ENCODE measurements at regions not wholly inside any gene's neighbourhood (a gene's known extent, or its start where the extent isn't known, plus 50 kb on each side); places are given as distances from the start of the nearest gene placed in this dataset.

DNA sequence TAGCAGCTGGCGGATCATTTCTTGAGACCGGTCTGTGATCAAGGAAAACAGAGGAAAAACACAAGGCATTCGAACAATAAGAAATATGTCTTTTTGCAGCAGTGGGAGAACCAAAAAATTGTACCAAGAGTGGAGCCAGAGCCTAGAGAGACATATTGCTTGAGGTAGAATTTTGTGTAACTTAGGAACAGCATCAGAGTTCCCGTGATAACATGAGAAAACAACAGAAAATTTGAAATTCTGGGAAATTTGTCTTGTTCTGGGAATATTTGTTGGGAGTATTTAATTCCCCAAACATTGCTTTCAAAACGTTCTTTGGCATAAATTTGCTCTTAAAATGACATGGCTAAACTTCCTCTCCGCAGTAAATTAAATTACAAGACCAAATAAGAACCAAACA, 267.5 kb downstream of the GPD2 start:
- H3K9me3 Mint-ChIP-seq: no peaks in the 10 kb centered on the region
- POLR2A ChIA-PET: no interaction called here
- H3K27ac Mint-ChIP-seq: no peak overlapping the region
- no peak overlapping the region for H3K4me3 Mint-ChIP-seq
- no peaks in the 10 kb centered on the region for H3K36me3 Mint-ChIP-seq
- H3K27me3 Mint-ChIP-seq: peaks cover 5% of the 10 kb centered on the region
- no peaks in the 10 kb centered on the region for H3K4me1 Mint-ChIP-seq (ENCODE audit: low read depth)
- DNase-seq: no peak
- intact Hi-C loops (cut with micrococcal nuclease): no loop called here
- CTCF ChIA-PET: no interaction called here

DNA sequence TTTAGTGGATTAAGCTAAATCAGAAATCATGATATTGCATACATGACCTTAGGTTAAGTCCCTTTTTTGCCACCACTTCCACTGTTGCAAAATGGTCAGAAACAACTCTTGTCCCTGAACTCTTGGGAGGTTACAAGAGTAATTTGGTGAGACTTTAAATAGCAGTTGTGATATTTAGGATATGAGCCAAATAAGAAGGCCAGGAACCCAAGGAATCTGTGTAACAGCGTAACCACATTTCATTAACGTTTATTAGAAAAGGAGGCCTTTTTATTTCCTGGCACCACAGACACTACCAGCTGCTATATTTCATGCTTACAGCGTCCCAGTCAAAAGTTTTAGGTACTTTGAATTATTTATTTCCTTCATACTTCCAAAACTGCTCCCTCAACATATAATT, 268.0 kb downstream of the GPD2 start:
- CTCF ChIA-PET: no interaction called here
- Mint-ChIP-seq H3K27me3 (peaks cover 5% of the 10 kb centered on the region), H3K9me3 (no peaks in the 10 kb centered on the region), H3K36me3 (no peaks in the 10 kb centered on the region), H3K4me1 (ENCODE audit: low read depth) (no peaks in the 10 kb centered on the region), H3K4me3 (no peak overlapping the region), H3K27ac (no peak overlapping the region)
- intact Hi-C loops (cut with micrococcal nuclease): no loop called here
- POLR2A ChIA-PET: no interaction called here
- no peak for DNase-seq

GRCh38 chr2:156704617-156705016, 268.4 kb downstream of the GPD2 start:
- intact Hi-C loops (cut with micrococcal nuclease): no loop called here
- POLR2A ChIA-PET: no interaction called here
- CTCF ChIA-PET: no interaction called here
- Mint-ChIP-seq H3K4me1 (ENCODE audit: low read depth) (no peaks in the 10 kb centered on the region), H3K4me3 (no peak overlapping the region), H3K9me3 (no peaks in the 10 kb centered on the region), H3K36me3 (no peaks in the 10 kb centered on the region), H3K27me3 (peaks cover 5% of the 10 kb centered on the region), H3K27ac (no peak overlapping the region)
- no peak for DNase-seq

- ChIA-PET POLR2A (no interaction called here), CTCF (no interaction called here)
- no peak overlapping the region for H3K4me3 Mint-ChIP-seq
- H3K27me3 Mint-ChIP-seq: peaks cover 4% of the 10 kb centered on the region
- H3K27ac Mint-ChIP-seq: no peak overlapping the region
- H3K36me3 Mint-ChIP-seq: no peaks in the 10 kb centered on the region
- intact Hi-C loops (cut with micrococcal nuclease): no loop called here
- H3K9me3 Mint-ChIP-seq: no peaks in the 10 kb centered on the region
- no peaks in the 10 kb centered on the region for H3K4me1 Mint-ChIP-seq (ENCODE audit: low read depth)
- DNase-seq: no peak
Measured at GRCh38 chr2:156706576-156706975, 270.4 kb downstream of the GPD2 start.

GRCh38 chr2:156708051-156708450, 271.9 kb downstream of the GPD2 start:
- intact Hi-C loops (cut with micrococcal nuclease): no loop called here
- Mint-ChIP-seq H3K36me3 (no peaks in the 10 kb centered on the region), H3K4me1 (ENCODE audit: low read depth) (no peaks in the 10 kb centered on the region), H3K4me3 (no peak overlapping the region), H3K9me3 (no peaks in the 10 kb centered on the region), H3K27me3 (no peaks in the 10 kb centered on the region), H3K27ac (no peak overlapping the region)
- ChIA-PET POLR2A (no interaction called here), CTCF (no interaction called here)
- DNase-seq: no peak

- POLR2A ChIA-PET: no interaction called here
- Mint-ChIP-seq H3K27me3 (peaks cover 2% of the 10 kb centered on the region), H3K4me3 (no peak overlapping the region), H3K9me3 (no peaks in the 10 kb centered on the region), H3K36me3 (no peaks in the 10 kb centered on the region), H3K4me1 (ENCODE audit: low read depth) (no peaks in the 10 kb centered on the region), H3K27ac (no peak overlapping the region)
- intact Hi-C loops (cut with micrococcal nuclease): no loop called here
- no peak for DNase-seq
- CTCF ChIA-PET: no interaction called here
Measured at GRCh38 chr2:156709091-156709490, 272.9 kb downstream of the GPD2 start.

- intact Hi-C loops (cut with micrococcal nuclease): no loop called here
- H3K4me1 Mint-ChIP-seq (ENCODE audit: low read depth): no peaks in the 10 kb centered on the region
- ChIA-PET CTCF (no interaction called here), POLR2A (no interaction called here)
- H3K36me3 Mint-ChIP-seq: no peaks in the 10 kb centered on the region
- no peaks in the 10 kb centered on the region for H3K9me3 Mint-ChIP-seq
- DNase-seq: no peak
- no peak overlapping the region for H3K4me3 Mint-ChIP-seq
- peaks cover 8% of the 10 kb centered on the region for H3K27me3 Mint-ChIP-seq
- no peak overlapping the region for H3K27ac Mint-ChIP-seq
Measured at GRCh38 chr2:156719036-156719435, 282.9 kb downstream of the GPD2 start.

- Mint-ChIP-seq H3K27ac (no peak overlapping the region), H3K9me3 (no peaks in the 10 kb centered on the region), H3K4me3 (no peak overlapping the region), H3K27me3 (peaks cover 6% of the 10 kb centered on the region), H3K4me1 (ENCODE audit: low read depth) (no peaks in the 10 kb centered on the region), H3K36me3 (no peaks in the 10 kb centered on the region)
- no peak for DNase-seq
- POLR2A ChIA-PET: no interaction called here
- CTCF ChIA-PET: no interaction called here
- intact Hi-C loops (cut with micrococcal nuclease): no loop called here
Measured at GRCh38 chr2:156727867-156728266, 291.7 kb downstream of the GPD2 start.

DNA sequence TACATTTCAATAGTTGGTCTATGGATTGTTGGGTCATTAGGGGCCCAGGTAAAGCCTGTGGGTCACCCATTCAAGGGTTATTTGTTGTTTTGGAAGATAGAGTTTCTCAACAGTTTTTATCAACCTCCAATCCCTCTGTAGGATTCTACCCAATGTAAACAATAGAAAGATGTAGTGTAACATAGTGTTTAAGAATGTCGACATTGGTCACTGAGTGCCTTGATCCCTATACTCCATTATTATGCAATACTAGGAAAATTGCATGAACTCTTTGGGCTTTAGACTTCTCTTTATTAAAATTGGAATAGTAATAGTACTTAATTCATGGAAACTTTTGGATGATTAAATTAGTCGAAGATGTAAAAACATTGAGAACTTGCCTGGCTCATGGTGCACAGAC, 292.1 kb downstream of the GPD2 start:
- Mint-ChIP-seq H3K4me3 (no peak overlapping the region), H3K4me1 (ENCODE audit: low read depth) (no peaks in the 10 kb centered on the region), H3K36me3 (no peaks in the 10 kb centered on the region), H3K9me3 (no peaks in the 10 kb centered on the region), H3K27ac (no peak overlapping the region), H3K27me3 (peaks cover 5% of the 10 kb centered on the region)
- POLR2A ChIA-PET: no interaction called here
- no peak for DNase-seq
- intact Hi-C loops (cut with micrococcal nuclease): no loop called here
- CTCF ChIA-PET: no interaction called here

GRCh38 chr2:156731506-156731905, 295.3 kb downstream of the GPD2 start:
- Mint-ChIP-seq H3K27ac (no peak overlapping the region), H3K9me3 (no peaks in the 10 kb centered on the region), H3K27me3 (peaks cover 2% of the 10 kb centered on the region), H3K4me1 (ENCODE audit: low read depth) (no peaks in the 10 kb centered on the region), H3K4me3 (no peak overlapping the region), H3K36me3 (no peaks in the 10 kb centered on the region)
- intact Hi-C loops (cut with micrococcal nuclease): no loop called here
- ChIA-PET CTCF (no interaction called here), POLR2A (no interaction called here)
- no peak for DNase-seq

- Mint-ChIP-seq H3K4me3 (no peak overlapping the region), H3K4me1 (ENCODE audit: low read depth) (no peaks in the 10 kb centered on the region), H3K27me3 (no peaks in the 10 kb centered on the region), H3K9me3 (no peaks in the 10 kb centered on the region), H3K27ac (no peak overlapping the region), H3K36me3 (no peaks in the 10 kb centered on the region)
- DNase-seq: no peak
- CTCF ChIA-PET: no interaction called here
- POLR2A ChIA-PET: no interaction called here
- intact Hi-C loops (cut with micrococcal nuclease): no loop called here
Measured at GRCh38 chr2:156736950-156737349, 300.8 kb downstream of the GPD2 start.

- no peaks in the 10 kb centered on the region for H3K27me3 Mint-ChIP-seq
- no peaks in the 10 kb centered on the region for H3K36me3 Mint-ChIP-seq
- DNase-seq: no peak
- H3K27ac Mint-ChIP-seq: no peak overlapping the region
- intact Hi-C loops (cut with micrococcal nuclease): no loop called here
- H3K9me3 Mint-ChIP-seq: no peaks in the 10 kb centered on the region
- POLR2A ChIA-PET: no interaction called here
- H3K4me3 Mint-ChIP-seq: no peak overlapping the region
- H3K4me1 Mint-ChIP-seq (ENCODE audit: low read depth): no peaks in the 10 kb centered on the region
- CTCF ChIA-PET: no interaction called here
Measured at GRCh38 chr2:156739301-156739700, 303.1 kb downstream of the GPD2 start.

GRCh38 chr2:156745619-156746018, 309.4 kb downstream of the GPD2 start:
- Mint-ChIP-seq H3K9me3 (no peaks in the 10 kb centered on the region), H3K4me1 (ENCODE audit: low read depth) (no peaks in the 10 kb centered on the region), H3K27ac (no peak overlapping the region), H3K4me3 (no peak overlapping the region), H3K36me3 (no peaks in the 10 kb centered on the region), H3K27me3 (no peaks in the 10 kb centered on the region)
- POLR2A ChIA-PET: no interaction called here
- no peak for DNase-seq
- CTCF ChIA-PET: no interaction called here
- intact Hi-C loops (cut with micrococcal nuclease): no loop called here

GRCh38 chr2:156748221-156748620, 312.0 kb downstream of the GPD2 start:
- H3K27ac Mint-ChIP-seq: no peak overlapping the region
- no peaks in the 10 kb centered on the region for H3K9me3 Mint-ChIP-seq
- CTCF ChIA-PET: no interaction called here
- no peak for DNase-seq
- intact Hi-C loops (cut with micrococcal nuclease): no loop called here
- POLR2A ChIA-PET: no interaction called here
- H3K36me3 Mint-ChIP-seq: no peaks in the 10 kb centered on the region
- no peaks in the 10 kb centered on the region for H3K4me1 Mint-ChIP-seq (ENCODE audit: low read depth)
- H3K4me3 Mint-ChIP-seq: no peak overlapping the region
- H3K27me3 Mint-ChIP-seq: no peaks in the 10 kb centered on the region

Data from activated CD4-positive, alpha-beta memory T cell treated with anti-CD3 and anti-CD28 coated beads for 36 hours (primary cell).